Adrenal gland (tissue), 9 donors: ENCODE measurements at regions not wholly inside any gene's neighbourhood (a gene's known extent, or its start where the extent isn't known, plus 50 kb on each side); places are given as distances from the start of the nearest gene placed in this dataset.

Experiments used
- DNase-seq, 7 donors: peaks; one replicate each; pipeline ENCODE4 v3.0.0-alpha.2; 2019 to 2020
- H3K27ac ChIP-seq, 5 donors: fragments of 200-600 bp; sonication (generic) in 4 of 5; 1 replicate in 3 of 5; 2 replicates in 2 of 5; pipeline versions ENCODE4 v1.5.1 to v1.8.0; 2016 to 2020; ENCODE audit warnings: mild to moderate bottlenecking in 1 of 5
- H3K27me3 ChIP-seq: fragments of 200-600 bp; 2 replicates; pipeline ENCODE4 v1.8.0; 2021
- H3K36me3 ChIP-seq, 2 donors: fragments of 200-600 bp; replicated peaks in 1 of 2; 1 replicate in 1 of 2; 2 replicates in 1 of 2; pipeline versions ENCODE4 v1.5.1 to v1.8.0; 2018 to 2022
- H3K4me1 ChIP-seq, 2 donors: fragments of 200-600 bp; replicated peaks in 1 of 2; 1 replicate in 1 of 2; 2 replicates in 1 of 2; pipeline versions ENCODE4 v1.5.1 to v1.8.0; 2018 to 2021
- H3K4me3 ChIP-seq, 4 donors: fragments of 200-600 bp; sonication (generic) in 3 of 4; one replicate each; pipeline ENCODE4 v1.5.1; 2016 to 2018
- H3K9me3 ChIP-seq, 3 donors: fragments of 200-600 bp; sonication (generic) in 1 of 3; replicated peaks in 1 of 3; 1 replicate in 2 of 3; 2 replicates in 1 of 3; pipeline versions ENCODE4 v1.5.1 to v1.8.0; 2016 to 2021
- CTCF ChIP-seq, 6 experiments: fragments of 450-650 bp in 4 of 6; fragments of 200-600 bp in 2 of 6; sonication (generic) in 1 of 6; IDR thresholded peaks; 1 replicate in 5 of 6; 2 replicates in 1 of 6; pipeline versions ENCODE4 v1.5.1 to v1.8.0; 2016 to 2021; ENCODE audit warnings: antibody characterized with exemption in 6 of 6, mild to moderate bottlenecking in 2 of 6, moderate library complexity in 1 of 6
- POLR2A ChIP-seq, 2 donors: fragments of 450-650 bp; IDR thresholded peaks; one replicate each; pipeline ENCODE4 v1.6.1; 2017; ENCODE audit warnings: antibody characterized with exemption in 2 of 2, mild to moderate bottlenecking in 2 of 2, moderate library complexity in 1 of 2
- WGBS, 4 donors: extraction: QIAGEN DNeasy Blood & Tissue Kit in 2 of 4; methylation state at CpG; one replicate each; pipeline versions ENCODE4 v1.1.5 to v1.1.7; 2013 to 2017; 5-methylcytosine and 5-hydroxymethylcytosine counted together
- intact Hi-C, 2 donors: fragments of 100-400 bp; cut with DNase I; formaldehyde crosslinking; loops; one replicate each; pipeline versions ENCODE4 v1.14.1 to v1.15.0; 2022 to 2023
- donor health status: healthy with polysubstance abuse.
- donor health status: Bipolar disorder and iron deficiency.
- donor health status: DM: yes; HTN: yes; CAD: no.
- donor health status: DM: no; HTN: no; CAD: no.
- donor health status: DM: no; HTN: no; CAD: no.

- Histone ChIP-seq H3K4me1 (no peaks in the 10 kb centered on the region), H3K36me3 (no peaks in the 10 kb centered on the region), H3K27me3 (peaks cover 3% of the 10 kb centered on the region), H3K9me3 (no peaks in the 10 kb centered on the region), H3K4me3 (no peak overlapping the region), H3K27ac (no peak overlapping the region)
- intact Hi-C loops: no loop called here
- TF ChIP-seq POLR2A (IDR thresholded peaks at IDR 0.05): no peak
- TF ChIP-seq CTCF (IDR thresholded peaks at IDR 0.05): no peak
- 49 to 59% (median 57%) methylated on average over 3 of the region's 3 CpGs for WGBS, 4 donors
- no peak for DNase-seq
These were observed 139.1 kb upstream of the SKOR2 start for GRCh38 chr18:47390410-47391024.

GRCh38 chr18:47389210-47389609, 137.8 kb upstream of the SKOR2 start:
- WGBS, 4 donors: 28 to 45% (median 29%) methylated on average over 2 of the region's 2 CpGs
- Histone ChIP-seq H3K9me3 (no peaks in the 10 kb centered on the region), H3K4me3 (no peak overlapping the region), H3K27me3 (peaks cover 3% of the 10 kb centered on the region), H3K4me1 (no peaks in the 10 kb centered on the region), H3K27ac (no peak overlapping the region), H3K36me3 (no peaks in the 10 kb centered on the region)
- TF ChIP-seq CTCF (IDR thresholded peaks at IDR 0.05) (no peak), POLR2A (IDR thresholded peaks at IDR 0.05) (no peak)
- intact Hi-C loops: no loop called here
- DNase-seq: no peak

GRCh38 chr18:47387864-47388263, 136.4 kb upstream of the SKOR2 start:
- intact Hi-C loops: no loop called here
- Histone ChIP-seq H3K27ac (no peak overlapping the region), H3K4me1 (no peaks in the 10 kb centered on the region), H3K9me3 (no peaks in the 10 kb centered on the region), H3K36me3 (no peaks in the 10 kb centered on the region), H3K27me3 (peaks cover 3% of the 10 kb centered on the region), H3K4me3 (no peak overlapping the region)
- no peak for DNase-seq
- TF ChIP-seq CTCF (IDR thresholded peaks at IDR 0.05): no peak
- no peak for TF ChIP-seq POLR2A (IDR thresholded peaks at IDR 0.05)

GRCh38 chr18:47383729-47384128, 132.3 kb upstream of the SKOR2 start:
- WGBS, 4 donors: 50 to 79% (median 60%) methylated on average over 1 of the region's 1 CpG
- intact Hi-C loops: no loop called here
- H3K4me1 ChIP-seq: no peaks in the 10 kb centered on the region
- H3K27ac ChIP-seq: no peak overlapping the region
- TF ChIP-seq POLR2A (IDR thresholded peaks at IDR 0.05) (no peak), CTCF (IDR thresholded peaks at IDR 0.05) (no peak)
- H3K27me3 ChIP-seq: no peaks in the 10 kb centered on the region
- H3K9me3 ChIP-seq: no peaks in the 10 kb centered on the region
- H3K36me3 ChIP-seq: no peaks in the 10 kb centered on the region
- no peak for DNase-seq
- H3K4me3 ChIP-seq: no peak overlapping the region
